GM12864 (cell line): ENCODE measurements at regions not wholly inside any gene's neighbourhood (a gene's known extent, or its start where the extent isn't known, plus 50 kb on each side); places are given as distances from the start of the nearest gene placed in this dataset.

ENCODE experiments used
- DNase-seq: peaks from one replicate; pipeline ENCODE4 v3.0.0-alpha.2; 2011; ENCODE audit warnings: low read depth
- H3K4me3 ChIP-seq: 2 replicates; pipeline ENCODE4 v1.5.1; 2011; ENCODE audit warnings: mild to moderate bottlenecking, low read depth, low read length, control low read depth
- TF ChIP-seq, protein P1 (sequence below): IDR thresholded peaks from 2 replicates; pipeline ENCODE4 v1.5.1; 2011; ENCODE audit warnings: low read depth, mild to moderate bottlenecking, moderate library complexity, low read length, control low read depth, inconsistent platforms; ENCODE audit errors: missing control alignments

GRCh38 chr1:38455829-38456530 is 403.6 kb downstream of the RRAGC start:
- no peak overlapping the region for H3K4me3 ChIP-seq
- TF ChIP-seq, protein P1, sequence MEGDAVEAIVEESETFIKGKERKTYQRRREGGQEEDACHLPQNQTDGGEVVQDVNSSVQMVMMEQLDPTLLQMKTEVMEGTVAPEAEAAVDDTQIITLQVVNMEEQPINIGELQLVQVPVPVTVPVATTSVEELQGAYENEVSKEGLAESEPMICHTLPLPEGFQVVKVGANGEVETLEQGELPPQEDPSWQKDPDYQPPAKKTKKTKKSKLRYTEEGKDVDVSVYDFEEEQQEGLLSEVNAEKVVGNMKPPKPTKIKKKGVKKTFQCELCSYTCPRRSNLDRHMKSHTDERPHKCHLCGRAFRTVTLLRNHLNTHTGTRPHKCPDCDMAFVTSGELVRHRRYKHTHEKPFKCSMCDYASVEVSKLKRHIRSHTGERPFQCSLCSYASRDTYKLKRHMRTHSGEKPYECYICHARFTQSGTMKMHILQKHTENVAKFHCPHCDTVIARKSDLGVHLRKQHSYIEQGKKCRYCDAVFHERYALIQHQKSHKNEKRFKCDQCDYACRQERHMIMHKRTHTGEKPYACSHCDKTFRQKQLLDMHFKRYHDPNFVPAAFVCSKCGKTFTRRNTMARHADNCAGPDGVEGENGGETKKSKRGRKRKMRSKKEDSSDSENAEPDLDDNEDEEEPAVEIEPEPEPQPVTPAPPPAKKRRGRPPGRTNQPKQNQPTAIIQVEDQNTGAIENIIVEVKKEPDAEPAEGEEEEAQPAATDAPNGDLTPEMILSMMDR = no peak
- no peak for DNase-seq

- DNase-seq = no peak
- TF ChIP-seq, protein P1 = no peak
- no peak overlapping the region for H3K4me3 ChIP-seq
Observed at GRCh38 chr1:38454749-38455441, 404.7 kb downstream of the RRAGC start.

- TF ChIP-seq, protein P1 = no peak
- DNase-seq = no peak
- no peak overlapping the region for H3K4me3 ChIP-seq
Observed at GRCh38 chr1:38454236-38454635, 405.3 kb downstream of the RRAGC start.

DNA sequence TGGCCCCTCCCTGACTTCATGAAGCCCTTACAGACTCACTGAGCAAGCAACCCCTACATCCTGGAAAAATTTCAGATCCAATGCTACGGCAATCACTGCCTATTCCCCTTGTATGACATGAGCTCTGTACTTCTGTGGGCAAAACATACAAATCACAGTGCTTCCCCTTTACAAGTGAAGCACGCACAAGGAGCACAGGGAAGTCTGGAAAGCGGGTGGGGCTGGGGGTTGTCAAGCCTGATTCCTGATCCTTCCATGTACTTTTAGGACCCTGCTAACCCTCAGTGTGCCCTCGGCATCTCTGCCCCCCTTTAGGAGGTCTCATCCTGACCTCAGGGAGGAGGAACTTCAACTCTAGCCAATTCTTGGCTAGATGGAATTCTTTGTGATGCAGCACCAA is 405.7 kb upstream of the POU3F1 start:
- TF ChIP-seq, protein P1 = no peak
- H3K4me3 ChIP-seq = no peak overlapping the region
- DNase-seq = no peak

DNA sequence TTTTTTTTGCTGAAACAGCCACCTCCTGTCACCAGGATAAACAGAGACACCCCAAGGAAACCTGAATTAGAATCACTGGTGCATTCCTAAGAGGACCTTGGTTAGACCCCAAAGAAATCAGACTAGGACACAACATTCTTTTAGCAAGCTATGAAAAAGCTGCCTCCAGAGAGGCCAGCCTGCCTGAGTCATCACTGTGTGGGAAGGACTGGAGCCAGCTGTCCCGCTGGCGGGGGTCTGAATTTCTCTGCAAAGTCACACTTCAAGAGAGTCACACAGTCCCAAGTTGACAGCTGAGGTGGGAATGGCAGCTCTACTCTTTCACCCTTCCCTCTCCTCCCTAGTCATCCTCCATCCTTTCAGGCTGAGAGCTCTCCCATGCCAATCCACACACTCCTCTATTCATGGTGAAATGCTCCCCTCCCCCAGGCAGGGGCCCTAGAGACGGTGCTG is 405.0 kb upstream of the POU3F1 start:
- TF ChIP-seq, protein P1 = no peak
- DNase-seq = no peak
- no peak overlapping the region for H3K4me3 ChIP-seq

GRCh38 chr1:38448893-38449292 is 402.3 kb upstream of the POU3F1 start:
- DNase-seq = no peak
- TF ChIP-seq, protein P1 = no peak
- no peak overlapping the region for H3K4me3 ChIP-seq
